Left renal cortex interstitium (tissue), 4 donors: ENCODE measurements at regions not wholly inside any gene's neighbourhood (a gene's known extent, or its start where the extent isn't known, plus 50 kb on each side); places are given as distances from the start of the nearest gene placed in this dataset.
A peak's percentile ranks its signal among the peaks of the same experiment; 100 is the strongest.

Experiments
- DNase-seq, 4 donors: peaks; one replicate each; pipeline ENCODE4 v3.0.0-alpha.2; 2013; ENCODE audit warnings: low read depth in 4 of 4, low spot score in 2 of 4, missing footprints in 1 of 4

- DNase-seq, result no peak
These were observed 66.5 kb upstream of the PJA2 start for GRCh38 chr5:109476292-109476691.

GRCh38 chr5:109469896-109470662 is 60.3 kb upstream of the PJA2 start:
- DNase-seq, result no peak

- DNase-seq, result peak; percentile 83 to 96 (median 87)
These were observed 59.1 kb upstream of the PJA2 start for GRCh38 chr5:109468737-109469420.

- DNase-seq, result no peak
These were observed 58.5 kb upstream of the PJA2 start for GRCh38 chr5:109468288-109468676.

- no peak for DNase-seq
These were observed 57.3 kb upstream of the PJA2 start for GRCh38 chr5:109467058-109467457.
